SK-N-SH (cell line): ENCODE measurements at regions not wholly inside any gene's neighbourhood (a gene's known extent, or its start where the extent isn't known, plus 50 kb on each side); places are given as distances from the start of the nearest gene placed in this dataset.
"Not testable (repeated sequence)": the region's sequence is repeated elsewhere in the genome, so short reads cannot be mapped to it uniquely, and the experiment has no call there.

Source experiments
- CTCF ChIA-PET: fragments of 300-600, 350-600 bp; formaldehyde crosslinking; extraction: SDS; loops from one replicate; lab custom pipeline; 2021; lab: Yijun Ruan, JAX
- POLR2A ChIA-PET: fragments of 350-600 bp; sonication (Branson Sonifier 250); formaldehyde crosslinking; extraction: SDS; loops from one replicate; lab custom pipeline; 2020; ENCODE audit warnings: antibody characterized with exemption, inconsistent platforms; lab: Yijun Ruan, JAX
- DNase-seq: peaks from one replicate; pipeline ENCODE4 v3.0.0; 2012
- H2AFZ ChIP-seq: fragments of 200-600 bp; sonication (generic); 2 replicates; pipeline ENCODE4 v1.8.1; 2016; ENCODE audit warnings: antibody characterized with exemption, mild to moderate bottlenecking, low read depth
- H3F3A ChIP-seq: fragments of 200-600 bp; sonication (generic); replicated peaks from 2 replicates; pipeline ENCODE3; 2016; ENCODE audit warnings: antibody characterized with exemption, mild to moderate bottlenecking; ENCODE audit not compliant: insufficient read depth
- H3K27ac ChIP-seq, 2 experiments: fragments of 200-500 bp in 1 of 2; fragments of 200-600 bp in 1 of 2; sonication (Bioruptor generic) in 1 of 2; sonication (generic), shearing (Covaris generic) in 1 of 2; 2 replicates each; pipeline versions ENCODE4 v1.5.1 to v1.6.1; 2014 to 2016; ENCODE audit warnings: low read depth in 2 of 2, inconsistent platforms in 1 of 2, low read length in 1 of 2, mild to moderate bottlenecking in 1 of 2, mixed read lengths in 1 of 2
- H3K27me3 ChIP-seq: fragments of 200-600 bp; sonication (generic), shearing (Covaris generic); 2 replicates; pipeline ENCODE4 v1.6.1; 2016; ENCODE audit warnings: mixed run types; ENCODE audit not compliant: insufficient read depth
- H3K36me3 ChIP-seq, 2 experiments: fragments of 200-500 bp in 1 of 2; fragments of 200-600 bp in 1 of 2; sonication (Bioruptor generic) in 1 of 2; sonication (generic) in 1 of 2; replicated peaks in 1 of 2; 2 replicates each; pipeline versions ENCODE3 to v1.5.1; 2014 to 2016; ENCODE audit warnings: low read length in 1 of 2, mild to moderate bottlenecking in 1 of 2; ENCODE audit not compliant: insufficient read depth in 2 of 2, control insufficient read depth in 1 of 2
- H3K4me1 ChIP-seq, 2 experiments: fragments of 200-500 bp in 1 of 2; fragments of 200-600 bp in 1 of 2; sonication (Bioruptor generic) in 1 of 2; sonication (generic), shearing (Covaris generic) in 1 of 2; 2 replicates each; pipeline versions ENCODE4 v1.5.1 to v1.6.1; 2014 to 2016; ENCODE audit warnings: low read depth in 1 of 2, low read length in 1 of 2, mixed run types in 1 of 2; ENCODE audit not compliant: insufficient read depth in 2 of 2, control insufficient read depth in 1 of 2
- H3K4me2 ChIP-seq: fragments of 200-600 bp; sonication (generic), shearing (Covaris generic); 2 replicates; pipeline ENCODE4 v1.6.1; 2017; ENCODE audit warnings: mixed run types
- H3K4me3 ChIP-seq, 2 experiments: fragments of 200-500 bp in 1 of 2; fragments of 200-600 bp in 1 of 2; sonication (Bioruptor generic) in 1 of 2; sonication (generic), shearing (Covaris generic) in 1 of 2; 2 replicates each; pipeline versions ENCODE4 v1.5.1 to v1.8.1; 2014 to 2016; ENCODE audit warnings: low read depth in 2 of 2, inconsistent platforms in 1 of 2, low read length in 1 of 2, mild to moderate bottlenecking in 1 of 2, mixed read lengths in 1 of 2, moderate library complexity in 1 of 2
- H3K79me2 ChIP-seq: fragments of 200-600 bp; sonication (generic); 2 replicates; pipeline ENCODE4 v1.8.1; 2017; ENCODE audit warnings: mild to moderate bottlenecking; ENCODE audit not compliant: insufficient read depth
- H3K9ac ChIP-seq: fragments of 200-600 bp; sonication (generic); 2 replicates; pipeline ENCODE4 v1.6.1; 2017; ENCODE audit warnings: mixed run types
- H3K9me2 ChIP-seq: fragments of 200-600 bp; sonication (generic); 2 replicates; pipeline ENCODE4 v1.6.1; 2017; ENCODE audit warnings: mixed run types
- H3K9me3 ChIP-seq: fragments of 200-600 bp; sonication (generic); 2 replicates; pipeline ENCODE4 v1.6.1; 2017; ENCODE audit warnings: mixed run types, mild to moderate bottlenecking, moderate library complexity
- H4K20me1 ChIP-seq: fragments of 200-600 bp; sonication (generic); 2 replicates; pipeline ENCODE4 v1.6.1; 2017; ENCODE audit warnings: mild to moderate bottlenecking, mixed run types; ENCODE audit not compliant: insufficient read depth
- ELF1 ChIP-seq: IDR thresholded peaks from 2 replicates; pipeline ENCODE4 v1.4.0; 2012
- EZH2phosphoT487 ChIP-seq: fragments of 200-600 bp; sonication (generic); IDR thresholded peaks from 2 replicates; pipeline ENCODE4 v1.6.1; 2017; ENCODE audit warnings: low read depth, mixed run types, mild to moderate bottlenecking, antibody characterized with exemption, moderate library complexity, borderline replicate concordance
- FOSL2 ChIP-seq: IDR thresholded peaks from 2 replicates; pipeline ENCODE4 v1.4.0; 2012; ENCODE audit warnings: low read depth, mild to moderate bottlenecking, moderate library complexity, borderline replicate concordance
- FOXJ3 ChIP-seq: sonication (generic); formaldehyde crosslinking; IDR thresholded peaks from 2 replicates; pipeline ENCODE4 v1.5.1; 2020; ENCODE audit warnings: mild to moderate bottlenecking, missing genetic modification reagents
- GATA2 ChIP-seq: sonication (generic); formaldehyde crosslinking; IDR thresholded peaks from 2 replicates; pipeline ENCODE4 v1.5.0; 2020; ENCODE audit warnings: mild to moderate bottlenecking, missing genetic modification reagents
- JUND ChIP-seq: IDR thresholded peaks from 2 replicates; pipeline ENCODE4 v1.4.0; 2012
- NFIC ChIP-seq: IDR thresholded peaks from 2 replicates; pipeline ENCODE4 v1.4.0; 2012; ENCODE audit warnings: borderline replicate concordance
- NRF1 ChIP-seq: IDR thresholded peaks from 2 replicates; pipeline ENCODE4 v1.6.1; 2012; ENCODE audit warnings: low read depth, mild to moderate bottlenecking, low read length
- POLR2AphosphoS5 ChIP-seq: IDR thresholded peaks from 2 replicates; pipeline ENCODE4 v1.6.1; 2012; ENCODE audit warnings: low read depth, low read length
- RAD21 ChIP-seq: IDR thresholded peaks from 2 replicates; pipeline ENCODE4 v1.6.1; 2012; ENCODE audit warnings: mild to moderate bottlenecking, low read length
- RXRA ChIP-seq: IDR thresholded peaks from 2 replicates; pipeline ENCODE4 v1.4.0; 2012; ENCODE audit warnings: low read depth, mild to moderate bottlenecking, borderline replicate concordance
- SIN3A ChIP-seq: IDR thresholded peaks from 2 replicates; pipeline ENCODE4 v1.6.1; 2012; ENCODE audit warnings: low read depth, mild to moderate bottlenecking, low read length, moderate library complexity, borderline replicate concordance
- SMC3 ChIP-seq: IDR thresholded peaks from 2 replicates; pipeline ENCODE4 v1.6.1; 2012; ENCODE audit warnings: low read depth, low read length, improper control_type of control experiment
- WGBS: methylation state at CpG from one replicate; pipeline ENCODE4 v1.1.6; 2017; ENCODE audit warnings: low lambda C conversion rate; 5-methylcytosine and 5-hydroxymethylcytosine counted together
- TF ChIP-seq, protein P1 (sequence below): IDR thresholded peaks from 2 replicates; pipeline ENCODE4 v1.6.1; 2012; ENCODE audit warnings: mild to moderate bottlenecking, low read depth, low read length, moderate library complexity
- TF ChIP-seq, protein P2 (sequence below): fragments of 200-600 bp; sonication (generic); IDR thresholded peaks from 2 replicates; pipeline ENCODE4 v1.6.1; 2017; ENCODE audit warnings: antibody characterized with exemption, mild to moderate bottlenecking, moderate library complexity
- TF ChIP-seq, protein P3 (sequence below): fragments of 150-350 bp; IDR thresholded peaks from 2 replicates; pipeline ENCODE4 v1.6.1; 2016; ENCODE audit warnings: mild to moderate bottlenecking, low read depth, low read length
- TF ChIP-seq, protein P4 (sequence below): IDR thresholded peaks from 2 replicates; pipeline ENCODE4 v1.4.0; 2012; ENCODE audit warnings: low read depth

DNA sequence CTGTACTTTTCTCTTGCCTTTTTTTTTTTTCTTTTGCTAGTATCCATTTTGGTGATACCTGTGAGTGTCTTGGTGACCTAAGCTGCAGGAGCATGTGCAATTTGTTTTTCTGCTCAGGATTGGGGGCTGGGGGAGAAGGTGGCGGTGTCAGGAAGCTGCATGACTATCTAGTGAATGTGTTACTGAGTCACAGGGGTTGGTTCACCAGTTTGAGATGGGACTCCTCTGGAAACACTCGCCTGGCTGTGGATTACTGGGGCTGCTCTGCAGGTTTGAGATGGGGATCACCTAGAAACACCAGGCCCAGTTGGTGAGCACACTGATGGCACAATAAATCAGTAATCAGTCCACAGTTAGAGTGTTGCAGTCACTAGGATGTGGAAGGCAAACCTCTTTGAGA lies 447.9 kb downstream of the SPATA31D1 start:
- no peaks in the 10 kb centered on the region for H3K4me1 ChIP-seq
- no peak for DNase-seq
- no peak overlapping the region for H2AFZ ChIP-seq
- H3K36me3 ChIP-seq: no peaks in the 10 kb centered on the region
- no peaks in the 10 kb centered on the region for H3K9me2 ChIP-seq
- 38% methylated on average over 2 of the region's 2 CpGs for WGBS
- POLR2A ChIA-PET: no interaction called here
- no peak overlapping the region for H3K4me2 ChIP-seq
- no peak overlapping the region for H3K9ac ChIP-seq
- no peak overlapping the region for H3K27ac ChIP-seq
- H4K20me1 ChIP-seq: no peaks in the 10 kb centered on the region
- TF ChIP-seq SMC3 (no peak), RXRA (no peak), FOXJ3 (CRISPR knock-in tag) (no peak), RAD21 (no peak), GATA2 (CRISPR knock-in tag) (no peak), FOSL2 (no peak), NRF1 (no peak), EZH2phosphoT487 (no peak), JUND (no peak), POLR2AphosphoS5 (no peak), ELF1 (no peak), SIN3A (no peak), NFIC (no peak)
- TF ChIP-seq, protein P1, sequence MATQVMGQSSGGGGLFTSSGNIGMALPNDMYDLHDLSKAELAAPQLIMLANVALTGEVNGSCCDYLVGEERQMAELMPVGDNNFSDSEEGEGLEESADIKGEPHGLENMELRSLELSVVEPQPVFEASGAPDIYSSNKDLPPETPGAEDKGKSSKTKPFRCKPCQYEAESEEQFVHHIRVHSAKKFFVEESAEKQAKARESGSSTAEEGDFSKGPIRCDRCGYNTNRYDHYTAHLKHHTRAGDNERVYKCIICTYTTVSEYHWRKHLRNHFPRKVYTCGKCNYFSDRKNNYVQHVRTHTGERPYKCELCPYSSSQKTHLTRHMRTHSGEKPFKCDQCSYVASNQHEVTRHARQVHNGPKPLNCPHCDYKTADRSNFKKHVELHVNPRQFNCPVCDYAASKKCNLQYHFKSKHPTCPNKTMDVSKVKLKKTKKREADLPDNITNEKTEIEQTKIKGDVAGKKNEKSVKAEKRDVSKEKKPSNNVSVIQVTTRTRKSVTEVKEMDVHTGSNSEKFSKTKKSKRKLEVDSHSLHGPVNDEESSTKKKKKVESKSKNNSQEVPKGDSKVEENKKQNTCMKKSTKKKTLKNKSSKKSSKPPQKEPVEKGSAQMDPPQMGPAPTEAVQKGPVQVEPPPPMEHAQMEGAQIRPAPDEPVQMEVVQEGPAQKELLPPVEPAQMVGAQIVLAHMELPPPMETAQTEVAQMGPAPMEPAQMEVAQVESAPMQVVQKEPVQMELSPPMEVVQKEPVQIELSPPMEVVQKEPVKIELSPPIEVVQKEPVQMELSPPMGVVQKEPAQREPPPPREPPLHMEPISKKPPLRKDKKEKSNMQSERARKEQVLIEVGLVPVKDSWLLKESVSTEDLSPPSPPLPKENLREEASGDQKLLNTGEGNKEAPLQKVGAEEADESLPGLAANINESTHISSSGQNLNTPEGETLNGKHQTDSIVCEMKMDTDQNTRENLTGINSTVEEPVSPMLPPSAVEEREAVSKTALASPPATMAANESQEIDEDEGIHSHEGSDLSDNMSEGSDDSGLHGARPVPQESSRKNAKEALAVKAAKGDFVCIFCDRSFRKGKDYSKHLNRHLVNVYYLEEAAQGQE: no peak
- TF ChIP-seq, protein P2, sequence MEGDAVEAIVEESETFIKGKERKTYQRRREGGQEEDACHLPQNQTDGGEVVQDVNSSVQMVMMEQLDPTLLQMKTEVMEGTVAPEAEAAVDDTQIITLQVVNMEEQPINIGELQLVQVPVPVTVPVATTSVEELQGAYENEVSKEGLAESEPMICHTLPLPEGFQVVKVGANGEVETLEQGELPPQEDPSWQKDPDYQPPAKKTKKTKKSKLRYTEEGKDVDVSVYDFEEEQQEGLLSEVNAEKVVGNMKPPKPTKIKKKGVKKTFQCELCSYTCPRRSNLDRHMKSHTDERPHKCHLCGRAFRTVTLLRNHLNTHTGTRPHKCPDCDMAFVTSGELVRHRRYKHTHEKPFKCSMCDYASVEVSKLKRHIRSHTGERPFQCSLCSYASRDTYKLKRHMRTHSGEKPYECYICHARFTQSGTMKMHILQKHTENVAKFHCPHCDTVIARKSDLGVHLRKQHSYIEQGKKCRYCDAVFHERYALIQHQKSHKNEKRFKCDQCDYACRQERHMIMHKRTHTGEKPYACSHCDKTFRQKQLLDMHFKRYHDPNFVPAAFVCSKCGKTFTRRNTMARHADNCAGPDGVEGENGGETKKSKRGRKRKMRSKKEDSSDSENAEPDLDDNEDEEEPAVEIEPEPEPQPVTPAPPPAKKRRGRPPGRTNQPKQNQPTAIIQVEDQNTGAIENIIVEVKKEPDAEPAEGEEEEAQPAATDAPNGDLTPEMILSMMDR: no peak
- TF ChIP-seq, protein P3, sequence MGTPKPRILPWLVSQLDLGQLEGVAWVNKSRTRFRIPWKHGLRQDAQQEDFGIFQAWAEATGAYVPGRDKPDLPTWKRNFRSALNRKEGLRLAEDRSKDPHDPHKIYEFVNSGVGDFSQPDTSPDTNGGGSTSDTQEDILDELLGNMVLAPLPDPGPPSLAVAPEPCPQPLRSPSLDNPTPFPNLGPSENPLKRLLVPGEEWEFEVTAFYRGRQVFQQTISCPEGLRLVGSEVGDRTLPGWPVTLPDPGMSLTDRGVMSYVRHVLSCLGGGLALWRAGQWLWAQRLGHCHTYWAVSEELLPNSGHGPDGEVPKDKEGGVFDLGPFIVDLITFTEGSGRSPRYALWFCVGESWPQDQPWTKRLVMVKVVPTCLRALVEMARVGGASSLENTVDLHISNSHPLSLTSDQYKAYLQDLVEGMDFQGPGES: no peak
- TF ChIP-seq, protein P4, sequence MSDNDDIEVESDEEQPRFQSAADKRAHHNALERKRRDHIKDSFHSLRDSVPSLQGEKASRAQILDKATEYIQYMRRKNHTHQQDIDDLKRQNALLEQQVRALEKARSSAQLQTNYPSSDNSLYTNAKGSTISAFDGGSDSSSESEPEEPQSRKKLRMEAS: no peak
- H3K9me3 ChIP-seq: no peaks in the 10 kb centered on the region
- CTCF ChIA-PET: no interaction called here
- H3F3A ChIP-seq: no peaks in the 10 kb centered on the region
- H3K79me2 ChIP-seq: no peaks in the 10 kb centered on the region
- no peaks in the 10 kb centered on the region for H3K27me3 ChIP-seq
- no peak overlapping the region for H3K4me3 ChIP-seq

DNA sequence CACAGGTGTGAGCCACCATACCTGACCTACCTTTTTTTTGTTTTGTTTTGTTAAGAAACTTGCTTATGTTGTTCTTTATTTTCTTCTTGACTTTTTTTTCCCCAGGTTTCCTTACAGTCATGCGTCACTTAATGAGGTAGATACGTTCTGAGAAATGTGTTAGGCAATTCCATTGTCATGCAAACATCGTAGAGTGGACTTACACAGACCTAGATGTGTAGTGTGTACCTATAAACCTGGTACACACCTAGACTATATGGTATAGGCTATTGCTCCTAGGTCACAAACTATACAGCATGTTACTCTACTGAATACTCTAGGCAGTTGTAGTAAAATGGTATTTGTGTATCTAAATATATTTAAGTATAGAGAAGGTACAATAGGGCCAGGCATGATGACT lies 448.6 kb downstream of the SPATA31D1 start:
- H3K9ac ChIP-seq, POLR2A ChIA-PET, H2AFZ ChIP-seq, H3K27me3 ChIP-seq, H4K20me1 ChIP-seq, CTCF ChIA-PET, H3K36me3 ChIP-seq, H3K4me3 ChIP-seq, DNase-seq, H3K9me3 ChIP-seq, H3K4me2 ChIP-seq, H3F3A ChIP-seq, H3K27ac ChIP-seq, H3K4me1 ChIP-seq, H3K79me2 ChIP-seq, H3K9me2 ChIP-seq: not testable (repeated sequence)
- 52% methylated on average over 3 of the region's 3 CpGs for whole genome bisulfite sequencing
